ENCODE measurements at regions not wholly inside any gene's neighbourhood (a gene's known extent, or its start where the extent isn't known, plus 50 kb on each side); places are given as distances from the start of the nearest gene placed in this dataset.

- peaks cover 0 to 2% (median 0%) of the 10 kb centered on the region in 7 donors for H3K9me3 Mint-ChIP-seq
- no peaks in the 10 kb centered on the region for H3K9me3 ChIP-seq (ENCODE audit: control insufficient read depth in 2 of 2, low read length in 2 of 2)
- H3K4me1 Mint-ChIP-seq: peaks cover 0 to 4% (median 0%) of the 10 kb centered on the region in 4 donors
- H3K36me3 Mint-ChIP-seq: no peaks in the 10 kb centered on the region
- no peak for DNase-seq
- no peaks in the 10 kb centered on the region for H3K4me1 ChIP-seq (ENCODE audit: control insufficient read depth, insufficient read depth, low read length, poor library complexity, severe bottlenecking)
- H3K36me3 ChIP-seq (ENCODE audit: control insufficient read depth, insufficient read depth, low read length): no peaks in the 10 kb centered on the region
- H3K27ac Mint-ChIP-seq: no peak overlapping the region
- no peaks in the 10 kb centered on the region for H3K27me3 ChIP-seq (ENCODE audit: control insufficient read depth, insufficient read depth, low read length)
- H3K4me3 ChIP-seq (ENCODE audit: low read depth, low read length): no peak overlapping the region
- ATAC-seq (ENCODE audit: low read depth in 2 of 2): no peak
- H3K27me3 Mint-ChIP-seq: no peaks in the 10 kb centered on the region
- H3K27ac ChIP-seq (ENCODE audit: insufficient read depth, low read length, poor library complexity, severe bottlenecking): no peak overlapping the region
- no peak overlapping the region for H3K4me3 Mint-ChIP-seq
Observed at GRCh38 chr16:26727848-26728247, 338.9 kb upstream of the C16orf82 start.

GRCh38 chr16:26729951-26730541 is 336.7 kb upstream of the C16orf82 start:
- peaks cover 0 to 2% (median 0%) of the 10 kb centered on the region in 7 donors for H3K9me3 Mint-ChIP-seq
- H3K36me3 ChIP-seq (ENCODE audit: control insufficient read depth, insufficient read depth, low read length): no peaks in the 10 kb centered on the region
- no peaks in the 10 kb centered on the region for H3K4me1 ChIP-seq (ENCODE audit: control insufficient read depth, insufficient read depth, low read length, poor library complexity, severe bottlenecking)
- no peak overlapping the region for H3K27ac Mint-ChIP-seq
- DNase-seq: no peak
- no peak overlapping the region for H3K27ac ChIP-seq (ENCODE audit: insufficient read depth, low read length, poor library complexity, severe bottlenecking)
- H3K4me1 Mint-ChIP-seq: peaks cover 0 to 4% (median 0%) of the 10 kb centered on the region in 4 donors
- no peaks in the 10 kb centered on the region for H3K9me3 ChIP-seq (ENCODE audit: control insufficient read depth in 2 of 2, low read length in 2 of 2)
- no peak for ATAC-seq (ENCODE audit: low read depth in 2 of 2)
- H3K4me3 ChIP-seq (ENCODE audit: low read depth, low read length): no peak overlapping the region
- no peak overlapping the region for H3K4me3 Mint-ChIP-seq
- no peaks in the 10 kb centered on the region for H3K36me3 Mint-ChIP-seq
- H3K27me3 ChIP-seq (ENCODE audit: control insufficient read depth, insufficient read depth, low read length): no peaks in the 10 kb centered on the region
- H3K27me3 Mint-ChIP-seq: no peaks in the 10 kb centered on the region

GRCh38 chr16:26731729-26732128 is 335.0 kb upstream of the C16orf82 start:
- Histone ChIP-seq H3K9me3 (ENCODE audit: control insufficient read depth in 2 of 2, low read length in 2 of 2) (no peaks in the 10 kb centered on the region), H3K4me1 (ENCODE audit: control insufficient read depth, insufficient read depth, low read length, poor library complexity, severe bottlenecking) (no peaks in the 10 kb centered on the region), H3K4me3 (ENCODE audit: low read depth, low read length) (no peak overlapping the region), H3K36me3 (ENCODE audit: control insufficient read depth, insufficient read depth, low read length) (no peaks in the 10 kb centered on the region), H3K27me3 (ENCODE audit: control insufficient read depth, insufficient read depth, low read length) (peaks cover 3% of the 10 kb centered on the region), H3K27ac (ENCODE audit: insufficient read depth, low read length, poor library complexity, severe bottlenecking) (no peak overlapping the region)
- Mint-ChIP-seq H3K27ac (no peak overlapping the region), H3K4me1 (peaks cover 0 to 4% (median 0%) of the 10 kb centered on the region in 4 donors), H3K9me3 (peaks cover 0 to 2% (median 0%) of the 10 kb centered on the region in 7 donors), H3K27me3 (peaks cover 6% of the 10 kb centered on the region), H3K4me3 (no peak overlapping the region), H3K36me3 (no peaks in the 10 kb centered on the region)
- no peak for DNase-seq
- ATAC-seq (ENCODE audit: low read depth in 2 of 2): no peak

- H3K9me3 ChIP-seq (ENCODE audit: control insufficient read depth in 2 of 2, low read length in 2 of 2): no peaks in the 10 kb centered on the region
- H3K36me3 ChIP-seq (ENCODE audit: control insufficient read depth, insufficient read depth, low read length): no peaks in the 10 kb centered on the region
- no peak overlapping the region for H3K27ac Mint-ChIP-seq
- ATAC-seq (ENCODE audit: low read depth in 2 of 2): no peak
- DNase-seq: no peak
- peaks cover 0 to 1% (median 0%) of the 10 kb centered on the region in 7 donors for H3K9me3 Mint-ChIP-seq
- H3K4me1 Mint-ChIP-seq: peaks cover 0 to 4% (median 0%) of the 10 kb centered on the region in 4 donors
- no peak overlapping the region for H3K4me3 Mint-ChIP-seq
- H3K4me3 ChIP-seq (ENCODE audit: low read depth, low read length): no peak overlapping the region
- no peaks in the 10 kb centered on the region for H3K4me1 ChIP-seq (ENCODE audit: control insufficient read depth, insufficient read depth, low read length, poor library complexity, severe bottlenecking)
- no peak overlapping the region for H3K27ac ChIP-seq (ENCODE audit: insufficient read depth, low read length, poor library complexity, severe bottlenecking)
- H3K36me3 Mint-ChIP-seq: no peaks in the 10 kb centered on the region
- H3K27me3 Mint-ChIP-seq: peaks cover 6% of the 10 kb centered on the region
- peaks cover 5% of the 10 kb centered on the region for H3K27me3 ChIP-seq (ENCODE audit: control insufficient read depth, insufficient read depth, low read length)
Observed at GRCh38 chr16:26733710-26734109, 333.0 kb upstream of the C16orf82 start.

GRCh38 chr16:26735521-26735920 is 331.2 kb upstream of the C16orf82 start:
- H3K4me3 ChIP-seq (ENCODE audit: low read depth, low read length): no peak overlapping the region
- DNase-seq: no peak
- no peak for ATAC-seq (ENCODE audit: low read depth in 2 of 2)
- Mint-ChIP-seq H3K4me3 (no peak overlapping the region), H3K27me3 (peaks cover 6% of the 10 kb centered on the region), H3K4me1 (peaks cover 0 to 4% (median 0%) of the 10 kb centered on the region in 4 donors), H3K36me3 (no peaks in the 10 kb centered on the region), H3K9me3 (peaks cover 0 to 1% (median 0%) of the 10 kb centered on the region in 7 donors), H3K27ac (no peak overlapping the region)
- no peaks in the 10 kb centered on the region for H3K9me3 ChIP-seq (ENCODE audit: control insufficient read depth in 2 of 2, low read length in 2 of 2)
- no peaks in the 10 kb centered on the region for H3K4me1 ChIP-seq (ENCODE audit: control insufficient read depth, insufficient read depth, low read length, poor library complexity, severe bottlenecking)
- peaks cover 5% of the 10 kb centered on the region for H3K27me3 ChIP-seq (ENCODE audit: control insufficient read depth, insufficient read depth, low read length)
- no peak overlapping the region for H3K27ac ChIP-seq (ENCODE audit: insufficient read depth, low read length, poor library complexity, severe bottlenecking)
- no peaks in the 10 kb centered on the region for H3K36me3 ChIP-seq (ENCODE audit: control insufficient read depth, insufficient read depth, low read length)

- Histone ChIP-seq H3K27me3 (ENCODE audit: control insufficient read depth, insufficient read depth, low read length) (peaks cover 5% of the 10 kb centered on the region), H3K4me1 (ENCODE audit: control insufficient read depth, insufficient read depth, low read length, poor library complexity, severe bottlenecking) (no peaks in the 10 kb centered on the region), H3K36me3 (ENCODE audit: control insufficient read depth, insufficient read depth, low read length) (no peaks in the 10 kb centered on the region), H3K9me3 (ENCODE audit: control insufficient read depth in 2 of 2, low read length in 2 of 2) (no peaks in the 10 kb centered on the region), H3K27ac (ENCODE audit: insufficient read depth, low read length, poor library complexity, severe bottlenecking) (no peak overlapping the region), H3K4me3 (ENCODE audit: low read depth, low read length) (no peak overlapping the region)
- no peak for ATAC-seq (ENCODE audit: low read depth in 2 of 2)
- peaks cover 0 to 1% (median 0%) of the 10 kb centered on the region in 7 donors for H3K9me3 Mint-ChIP-seq
- H3K27ac Mint-ChIP-seq: no peak overlapping the region
- peaks cover 0 to 4% (median 0%) of the 10 kb centered on the region in 4 donors for H3K4me1 Mint-ChIP-seq
- no peaks in the 10 kb centered on the region for H3K36me3 Mint-ChIP-seq
- no peak for DNase-seq
- peaks cover 6% of the 10 kb centered on the region for H3K27me3 Mint-ChIP-seq
- H3K4me3 Mint-ChIP-seq: no peak overlapping the region
Observed at GRCh38 chr16:26736084-26736483, 330.6 kb upstream of the C16orf82 start.

GRCh38 chr16:26740771-26741170 is 326.0 kb upstream of the C16orf82 start:
- Histone ChIP-seq H3K36me3 (ENCODE audit: control insufficient read depth, insufficient read depth, low read length) (no peaks in the 10 kb centered on the region), H3K4me3 (ENCODE audit: low read depth, low read length) (no peak overlapping the region), H3K9me3 (ENCODE audit: control insufficient read depth in 2 of 2, low read length in 2 of 2) (no peaks in the 10 kb centered on the region), H3K27me3 (ENCODE audit: control insufficient read depth, insufficient read depth, low read length) (peaks cover 4% of the 10 kb centered on the region), H3K27ac (ENCODE audit: insufficient read depth, low read length, poor library complexity, severe bottlenecking) (no peak overlapping the region), H3K4me1 (ENCODE audit: control insufficient read depth, insufficient read depth, low read length, poor library complexity, severe bottlenecking) (no peaks in the 10 kb centered on the region)
- H3K4me3 Mint-ChIP-seq: no peak overlapping the region
- H3K27me3 Mint-ChIP-seq: peaks cover 6% of the 10 kb centered on the region
- H3K27ac Mint-ChIP-seq: no peak overlapping the region
- no peaks in the 10 kb centered on the region for H3K36me3 Mint-ChIP-seq
- H3K4me1 Mint-ChIP-seq: peaks cover 0 to 6% (median 0%) of the 10 kb centered on the region in 4 donors
- no peak for ATAC-seq (ENCODE audit: low read depth in 2 of 2)
- peaks cover 0 to 3% (median 0%) of the 10 kb centered on the region in 7 donors for H3K9me3 Mint-ChIP-seq
- DNase-seq: no peak

GRCh38 chr16:26742040-26742439 is 324.7 kb upstream of the C16orf82 start:
- H3K9me3 Mint-ChIP-seq: peaks cover 0 to 3% (median 0%) of the 10 kb centered on the region in 7 donors
- no peak for ATAC-seq (ENCODE audit: low read depth in 2 of 2)

More at GRCh38 chr16:26742040-26742439, 324.7 kb upstream of the C16orf82 start:
- no peak for DNase-seq
- no peaks in the 10 kb centered on the region for H3K36me3 Mint-ChIP-seq
- Histone ChIP-seq H3K36me3 (ENCODE audit: control insufficient read depth, insufficient read depth, low read length) (no peaks in the 10 kb centered on the region), H3K9me3 (ENCODE audit: control insufficient read depth in 2 of 2, low read length in 2 of 2) (no peaks in the 10 kb centered on the region), H3K4me3 (ENCODE audit: low read depth, low read length) (no peak overlapping the region), H3K4me1 (ENCODE audit: control insufficient read depth, insufficient read depth, low read length, poor library complexity, severe bottlenecking) (no peaks in the 10 kb centered on the region), H3K27ac (ENCODE audit: insufficient read depth, low read length, poor library complexity, severe bottlenecking) (no peak overlapping the region), H3K27me3 (ENCODE audit: control insufficient read depth, insufficient read depth, low read length) (peaks cover 2% of the 10 kb centered on the region)
- no peak overlapping the region for H3K27ac Mint-ChIP-seq
- H3K4me3 Mint-ChIP-seq: no peak overlapping the region
- no peaks in the 10 kb centered on the region for H3K27me3 Mint-ChIP-seq
- H3K4me1 Mint-ChIP-seq: peaks cover 0 to 6% (median 0%) of the 10 kb centered on the region in 4 donors
